B cell (primary cell): ENCODE measurements at regions not wholly inside any gene's neighbourhood (a gene's known extent, or its start where the extent isn't known, plus 50 kb on each side); places are given as distances from the start of the nearest gene placed in this dataset.

Source experiments
- ATAC-seq: fragments of 200-7000 bp; cut with Tn5 transposase; one replicate; pipeline ENCODE4 v1.10.0; 2021; ENCODE audit warnings: low read depth, mild to moderate bottlenecking, moderate number of reproducible peaks, moderate library complexity
- CTCF ChIA-PET: fragments of 350-600 bp; sonication (Branson Sonifier 250); formaldehyde crosslinking; loops from one replicate; lab custom pipeline; 2021; ENCODE audit warnings: antibody characterized with exemption, inconsistent platforms; lab: Charles Lee
- POLR2A ChIA-PET: fragments of 350-600 bp; sonication (Branson Sonifier 250); formaldehyde crosslinking; loops from one replicate; lab custom pipeline; 2021; ENCODE audit warnings: antibody characterized with exemption; lab: Charles Lee
- DNase-seq: peaks from one replicate; pipeline ENCODE4 v3.0.0; 2013
- H2AFZ ChIP-seq: 2 replicates; pipeline ENCODE4 v1.6.1; 2012; ENCODE audit warnings: mild to moderate bottlenecking, low read depth, low read length; ENCODE audit not compliant: insufficient read depth, poor library complexity, severe bottlenecking
- H3K27ac ChIP-seq, 2 donors: 1 replicate in 1 of 2; 2 replicates in 1 of 2; pipeline ENCODE4 v1.5.1; 2012 to 2013; ENCODE audit warnings: low read length in 2 of 2, mild to moderate bottlenecking in 2 of 2, moderate library complexity in 1 of 2
- H3K27me3 ChIP-seq, 4 experiments: fragments of 200-600 bp in 1 of 4; sonication (generic) in 1 of 4; replicated peaks in 1 of 4; 1 replicate in 2 of 4; 2 replicates in 2 of 4; pipeline versions ENCODE4 v1.6.1 to v1.7.0; 2013 to 2016; ENCODE audit warnings: low read length in 3 of 4, mild to moderate bottlenecking in 2 of 4, mixed read lengths in 1 of 4, moderate library complexity in 1 of 4; ENCODE audit not compliant: insufficient read depth in 4 of 4, control insufficient read depth in 3 of 4; ENCODE audit errors: control extremely low read depth in 1 of 4
- H3K36me3 ChIP-seq, 2 experiments: replicated peaks in 1 of 2; 1 replicate in 1 of 2; 2 replicates in 1 of 2; pipeline versions ENCODE4 v1.6.1 to v1.7.1; 2013; ENCODE audit warnings: low read length in 1 of 2; ENCODE audit not compliant: insufficient read depth in 2 of 2, control insufficient read depth in 1 of 2; ENCODE audit errors: control extremely low read depth in 1 of 2, extremely low read depth in 1 of 2
- H3K4me1 ChIP-seq, 2 donors: fragments of 200-600 bp in 1 of 2; sonication (generic) in 1 of 2; 1 replicate in 1 of 2; 2 replicates in 1 of 2; pipeline versions ENCODE4 v1.5.1 to v1.6.1; 2013 to 2017; ENCODE audit warnings: low read length in 2 of 2; ENCODE audit not compliant: control insufficient read depth in 2 of 2, insufficient read depth in 2 of 2
- H3K4me2 ChIP-seq: replicated peaks from 2 replicates; pipeline ENCODE3; 2012; ENCODE audit warnings: mild to moderate bottlenecking, low read depth, low read length; ENCODE audit not compliant: poor library complexity, severe bottlenecking
- H3K4me3 ChIP-seq, 5 experiments: fragments of 200-600 bp in 1 of 5; sonication (generic) in 1 of 5; 1 replicate in 3 of 5; 2 replicates in 2 of 5; pipeline versions ENCODE4 v1.5.1 to v1.7.0; 2011 to 2016; ENCODE audit warnings: low read length in 4 of 5, mild to moderate bottlenecking in 4 of 5, low read depth in 2 of 5, control low read depth in 1 of 5, moderate library complexity in 1 of 5; ENCODE audit not compliant: insufficient read depth in 1 of 5; ENCODE audit errors: control extremely low read depth in 1 of 5, extremely low read depth in 1 of 5
- H3K79me2 ChIP-seq: fragments of 200-600 bp; sonication (generic); one replicate; pipeline ENCODE4 v1.6.0; 2016; ENCODE audit warnings: low read length; ENCODE audit not compliant: control insufficient read depth, insufficient read depth
- H3K9ac ChIP-seq: fragments of 200-600 bp; sonication (generic); 2 replicates; pipeline ENCODE4 v1.6.1; 2017; ENCODE audit warnings: mild to moderate bottlenecking, low read length, moderate library complexity
- H3K9me3 ChIP-seq, 3 donors: one replicate each; pipeline versions ENCODE4 v1.6.1 to v1.7.1; 2013; ENCODE audit warnings: low read length in 2 of 3; ENCODE audit not compliant: control insufficient read depth in 2 of 3, insufficient read depth in 1 of 3; ENCODE audit errors: control extremely low read depth in 1 of 3
- H4K20me1 ChIP-seq: 2 replicates; pipeline ENCODE4 v1.6.0; 2012; ENCODE audit warnings: mild to moderate bottlenecking, low read length; ENCODE audit not compliant: insufficient read depth, control insufficient read depth, poor library complexity, severe bottlenecking
- H3K27ac Mint-ChIP-seq: one replicate; pipeline ENCODE4 v1.8.0; 2021; ENCODE audit warnings: mixed read lengths
- H3K27me3 Mint-ChIP-seq: one replicate; pipeline ENCODE4 v1.8.0; 2021; ENCODE audit warnings: mixed read lengths
- H3K4me1 Mint-ChIP-seq: one replicate; pipeline ENCODE4 v1.8.0; 2021; ENCODE audit warnings: mixed read lengths
- H3K4me3 Mint-ChIP-seq: one replicate; pipeline ENCODE4 v1.8.0; 2021; ENCODE audit warnings: mixed read lengths
- H3K9me3 Mint-ChIP-seq: one replicate; pipeline ENCODE4 v1.8.0; 2022; ENCODE audit warnings: mixed read lengths; ENCODE audit not compliant: insufficient read depth
- CTCF ChIP-seq: fragments of 200-600 bp; IDR thresholded peaks from one replicate; pipeline ENCODE4 v1.8.0; 2022; ENCODE audit warnings: antibody characterized with exemption, mild to moderate bottlenecking
- EZH2 ChIP-seq: IDR thresholded peaks from 2 replicates; pipeline ENCODE4 v1.6.1; 2012; ENCODE audit warnings: borderline replicate concordance, low read depth, mild to moderate bottlenecking, moderate library complexity, low read length; ENCODE audit not compliant: insufficient read depth, poor library complexity, severe bottlenecking
- WGBS: methylation state at CpG from one replicate; pipeline ENCODE4 v1.1.5; 2013; ENCODE audit warnings: missing lambda C conversion rate; ENCODE audit not compliant: insufficient coverage; 5-methylcytosine and 5-hydroxymethylcytosine counted together
- intact Hi-C: fragments of 100-400 bp; cut with micrococcal nuclease; formaldehyde crosslinking; loops from one replicate; pipeline ENCODE4 v1.10.0; 2022

- H4K20me1 ChIP-seq = no peaks in the 10 kb centered on the region
- 38% methylated on average over 2 of the region's 5 CpGs for WGBS
- H3K27ac ChIP-seq = no peak overlapping the region
- no peak overlapping the region for H2AFZ ChIP-seq
- no peak overlapping the region for H3K4me2 ChIP-seq
- H3K4me3 Mint-ChIP-seq = no peak overlapping the region
- no peaks in the 10 kb centered on the region for H3K27me3 Mint-ChIP-seq
- CTCF ChIA-PET = no interaction called here
- H3K4me1 Mint-ChIP-seq = no peaks in the 10 kb centered on the region
- TF ChIP-seq EZH2 = no peak
- TF ChIP-seq CTCF = no peak
- H3K27me3 ChIP-seq = no peaks in the 10 kb centered on the region
- H3K36me3 ChIP-seq = no peaks in the 10 kb centered on the region
- no peaks in the 10 kb centered on the region for H3K4me1 ChIP-seq
- intact Hi-C loops = no loop called here
- POLR2A ChIA-PET = no interaction called here
- ATAC-seq = no peak
- no peak overlapping the region for H3K27ac Mint-ChIP-seq
- no peak for DNase-seq
- no peak overlapping the region for H3K4me3 ChIP-seq
- H3K79me2 ChIP-seq = no peaks in the 10 kb centered on the region
- H3K9me3 ChIP-seq = no peaks in the 10 kb centered on the region
- H3K9me3 Mint-ChIP-seq = no peaks in the 10 kb centered on the region
- no peak overlapping the region for H3K9ac ChIP-seq
Measured at GRCh38 chr1:79532555-79532954, 526.0 kb upstream of the ADGRL4 start.

GRCh38 chr1:79531790-79532189 is 525.3 kb upstream of the ADGRL4 start:
- Histone ChIP-seq H3K9ac (no peak overlapping the region), H2AFZ (no peak overlapping the region), H3K36me3 (no peaks in the 10 kb centered on the region), H3K4me3 (no peak overlapping the region), H3K79me2 (no peaks in the 10 kb centered on the region), H3K27ac (no peak overlapping the region), H3K4me2 (no peak overlapping the region), H3K4me1 (no peaks in the 10 kb centered on the region), H4K20me1 (no peaks in the 10 kb centered on the region), H3K9me3 (no peaks in the 10 kb centered on the region), H3K27me3 (no peaks in the 10 kb centered on the region)
- Mint-ChIP-seq H3K9me3 (no peaks in the 10 kb centered on the region), H3K27me3 (no peaks in the 10 kb centered on the region), H3K4me1 (no peaks in the 10 kb centered on the region), H3K4me3 (no peak overlapping the region), H3K27ac (no peak overlapping the region)
- TF ChIP-seq EZH2 (no peak), CTCF (no peak)
- ATAC-seq (no peak), DNase-seq (no peak)
- ChIA-PET CTCF (no interaction called here), POLR2A (no interaction called here)
- no CpG with 5 or more reads among the region's 2 CpGs for WGBS
- intact Hi-C loops = no loop called here
